ENCODE measurements at regions not wholly inside any gene's neighbourhood (a gene's known extent, or its start where the extent isn't known, plus 50 kb on each side); places are given as distances from the start of the nearest gene placed in this dataset.
"Not testable (repeated sequence)": the region's sequence is repeated elsewhere in the genome, so short reads cannot be mapped to it uniquely, and the experiment has no call there.

- DNase-seq (ENCODE audit: low spot score): no peak
Observed at GRCh38 chr12:131192951-131193350, 239.2 kb downstream of the ADGRD1 start.

GRCh38 chr12:131194166-131194565 is 240.5 kb downstream of the ADGRD1 start:
- no peak for DNase-seq (ENCODE audit: low spot score)

- no peak for DNase-seq (ENCODE audit: low spot score)
Observed at GRCh38 chr12:131195796-131196195, 242.1 kb downstream of the ADGRD1 start.

GRCh38 chr12:131196220-131196619 is 242.5 kb downstream of the ADGRD1 start:
- no peak for DNase-seq (ENCODE audit: low spot score)

GRCh38 chr12:131197490-131197889 is 243.8 kb downstream of the ADGRD1 start:
- no peak for DNase-seq (ENCODE audit: low spot score)

GRCh38 chr12:131199221-131199620 is 245.5 kb downstream of the ADGRD1 start:
- no peak for DNase-seq (ENCODE audit: low spot score)

- DNase-seq (ENCODE audit: low spot score): not testable (repeated sequence)
Observed at GRCh38 chr12:131201912-131202311, 248.2 kb downstream of the ADGRD1 start.

- DNase-seq (ENCODE audit: low spot score): no peak
Observed at GRCh38 chr12:131202592-131203378, 249.1 kb downstream of the ADGRD1 start.

GRCh38 chr12:131203666-131204415 is 250.1 kb downstream of the ADGRD1 start:
- DNase-seq (ENCODE audit: low spot score): no peak

- DNase-seq (ENCODE audit: low spot score): no peak
Observed at GRCh38 chr12:131204416-131205274, 250.9 kb downstream of the ADGRD1 start.

- not testable (repeated sequence) for DNase-seq (ENCODE audit: low spot score)
Observed at GRCh38 chr12:131205275-131205933, 251.7 kb downstream of the ADGRD1 start.

GRCh38 chr12:131206630-131207299 is 253.1 kb downstream of the ADGRD1 start:
- DNase-seq (ENCODE audit: low spot score): not testable (repeated sequence)

- DNase-seq (ENCODE audit: low spot score): not testable (repeated sequence)
Observed at GRCh38 chr12:131207300-131207660, 253.6 kb downstream of the ADGRD1 start.

- DNase-seq (ENCODE audit: low spot score): not testable (repeated sequence)
Observed at GRCh38 chr12:131207841-131208240, 254.1 kb downstream of the ADGRD1 start.

- no peak for DNase-seq (ENCODE audit: low spot score)
Observed at GRCh38 chr12:131208425-131208824, 254.7 kb downstream of the ADGRD1 start.

GRCh38 chr12:131209082-131210070 is 255.7 kb downstream of the ADGRD1 start:
- no peak for DNase-seq (ENCODE audit: low spot score)

- no peak for DNase-seq (ENCODE audit: low spot score)
Observed at GRCh38 chr12:131210506-131211339, 257.0 kb downstream of the ADGRD1 start.

- no peak for DNase-seq (ENCODE audit: low spot score)
Observed at GRCh38 chr12:131211340-131211938, 257.7 kb downstream of the ADGRD1 start.
